PC-9 (cell line): ENCODE measurements at regions not wholly inside any gene's neighbourhood (a gene's known extent, or its start where the extent isn't known, plus 50 kb on each side); places are given as distances from the start of the nearest gene placed in this dataset.

Experiments used
- BruUV-seq: library from RNA; stranded (reverse); fragments of 400-500 nt; replicated peaks from 2 replicates; lab custom pipeline; 2021; lab: Mats Ljungman, UMichigan
- CTCF ChIA-PET: fragments of 300-600 bp; sonication (Branson Sonifier 250); formaldehyde crosslinking; loops from one replicate; lab custom pipeline; 2022; ENCODE audit warnings: antibody characterized with exemption; lab: Charles Lee
- POLR2A ChIA-PET: fragments of 300-600 bp; sonication (Branson Sonifier 250); formaldehyde crosslinking; loops from one replicate; lab custom pipeline; 2022; ENCODE audit warnings: antibody characterized with exemption; ENCODE audit not compliant: unreplicated experiment; lab: Charles Lee
- DNase-seq, 2 experiments: peaks; one replicate each; pipeline versions ENCODE4 v3.0.0 to v3.0.0-alpha.2; 2015 to 2022; ENCODE audit warnings: mixed read lengths in 1 of 2
- H2AFZ ChIP-seq: fragments of 200-600 bp; sonication (generic); 2 replicates; pipeline ENCODE4 v1.8.1; 2017; ENCODE audit warnings: antibody characterized with exemption
- H3F3A ChIP-seq: fragments of 200-600 bp; sonication (generic); 2 replicates; pipeline ENCODE4 v1.8.1; 2017; ENCODE audit warnings: antibody characterized with exemption, mild to moderate bottlenecking, low read depth; ENCODE audit not compliant: insufficient read depth
- H3K27ac ChIP-seq: fragments of 200-600 bp; sonication (generic); 2 replicates; pipeline ENCODE4 v1.6.1; 2016; ENCODE audit warnings: mixed run types
- H3K27me3 ChIP-seq: fragments of 200-600 bp; sonication (generic); 2 replicates; pipeline ENCODE4 v1.6.1; 2016; ENCODE audit warnings: low read depth, mixed run types; ENCODE audit not compliant: insufficient read depth
- H3K36me3 ChIP-seq: fragments of 200-600 bp; sonication (generic); 2 replicates; pipeline ENCODE4 v1.6.1; 2016; ENCODE audit warnings: low read depth, mixed run types
- H3K4me1 ChIP-seq: fragments of 200-600 bp; sonication (generic); replicated peaks from 2 replicates; pipeline ENCODE4 v1.6.1; 2016; ENCODE audit warnings: mixed run types; ENCODE audit not compliant: insufficient read depth
- H3K4me2 ChIP-seq: fragments of 200-600 bp; sonication (generic); 2 replicates; pipeline ENCODE4 v1.6.1; 2017; ENCODE audit warnings: mixed run types
- H3K4me3 ChIP-seq: fragments of 200-600 bp; sonication (generic); 2 replicates; pipeline ENCODE4 v1.6.1; 2016; ENCODE audit warnings: mixed run types
- H3K79me2 ChIP-seq: fragments of 200-600 bp; sonication (generic); 2 replicates; pipeline ENCODE4 v1.6.1; 2017; ENCODE audit warnings: low read depth, mixed run types
- H3K9me2 ChIP-seq: fragments of 200-600 bp; sonication (generic); 2 replicates; pipeline ENCODE4 v1.8.1; 2017; ENCODE audit warnings: mild to moderate bottlenecking; ENCODE audit not compliant: insufficient read depth
- H3K9me3 ChIP-seq: fragments of 200-600 bp; sonication (generic); 2 replicates; pipeline ENCODE4 v1.8.1; 2016; ENCODE audit warnings: low read depth; ENCODE audit not compliant: insufficient read depth
- H4K20me1 ChIP-seq: fragments of 200-600 bp; sonication (generic); 2 replicates; pipeline ENCODE4 v1.8.1; 2017; ENCODE audit not compliant: insufficient read depth
- CTCF ChIP-seq: fragments of 200-600 bp; sonication (generic); conservative IDR thresholded peaks from 2 replicates; pipeline ENCODE4 v1.6.1; 2017; ENCODE audit warnings: mixed run types, antibody characterized with exemption, mild to moderate bottlenecking, moderate library complexity
- EZH2 ChIP-seq: fragments of 200-600 bp; sonication (generic); IDR thresholded peaks from 2 replicates; pipeline ENCODE4 v1.8.0; 2017; ENCODE audit warnings: antibody characterized with exemption, low read depth
- intact Hi-C: fragments of 100-400 bp; cut with micrococcal nuclease; formaldehyde crosslinking; loops from one replicate; pipeline ENCODE4 v1.10.0; 2022; ENCODE audit not compliant: unreplicated experiment

GRCh38 chr6:74720923-74721322 lies 484.9 kb downstream of the COL12A1 start:
- no peak for TF ChIP-seq EZH2
- TF ChIP-seq CTCF = no peak
- no peak for DNase-seq

GRCh38 chr6:74717591-74717990 lies 488.3 kb downstream of the COL12A1 start:
- ChIA-PET CTCF (no interaction called here), POLR2A (no interaction called here)
- H3K4me2 ChIP-seq = no peak overlapping the region
- TF ChIP-seq EZH2 (no peak), CTCF (no peak)
- H3K9me3 ChIP-seq = no peaks in the 10 kb centered on the region; the same call in 1 of the 2 replicates
- intact Hi-C loops = no loop called here
- no peaks in the 10 kb centered on the region for H3K36me3 ChIP-seq
- no peak for DNase-seq
- no peaks in the 10 kb centered on the region for H3F3A ChIP-seq
- no peaks in the 10 kb centered on the region for H3K27me3 ChIP-seq
- H3K9me2 ChIP-seq = no peaks in the 10 kb centered on the region
- H4K20me1 ChIP-seq = no peaks in the 10 kb centered on the region
- no TSS peak for BruUV-seq
- H3K4me1 ChIP-seq = no peaks in the 10 kb centered on the region
- H3K4me3 ChIP-seq = no peak overlapping the region
- H3K27ac ChIP-seq = no peak overlapping the region
- H2AFZ ChIP-seq = no peak overlapping the region
- H3K79me2 ChIP-seq = no peaks in the 10 kb centered on the region

More at GRCh38 chr6:74720923-74721322, 484.9 kb downstream of the COL12A1 start:
- ChIA-PET CTCF (no interaction called here), POLR2A (no interaction called here)
- Histone ChIP-seq H3K36me3 (no peaks in the 10 kb centered on the region), H3K4me3 (no peak overlapping the region), H3F3A (no peaks in the 10 kb centered on the region), H3K4me1 (no peaks in the 10 kb centered on the region), H3K4me2 (no peak overlapping the region), H4K20me1 (no peaks in the 10 kb centered on the region), H3K79me2 (no peaks in the 10 kb centered on the region), H3K9me3 (no peaks in the 10 kb centered on the region; the same call in 1 of the 2 replicates), H2AFZ (no peak overlapping the region), H3K27me3 (no peaks in the 10 kb centered on the region), H3K27ac (no peak overlapping the region), H3K9me2 (no peaks in the 10 kb centered on the region)
- BruUV-seq = no TSS peak
- intact Hi-C loops = no loop called here

GRCh38 chr6:74715355-74716085 lies 490.3 kb downstream of the COL12A1 start:
- intact Hi-C loops = no loop called here
- Histone ChIP-seq H3K27me3 (no peaks in the 10 kb centered on the region), H3K9me2 (no peaks in the 10 kb centered on the region), H3K36me3 (no peaks in the 10 kb centered on the region), H4K20me1 (no peaks in the 10 kb centered on the region), H3K9me3 (no peaks in the 10 kb centered on the region; the same call in 1 of the 2 replicates), H3F3A (no peaks in the 10 kb centered on the region), H2AFZ (no peak overlapping the region), H3K27ac (no peak overlapping the region), H3K79me2 (no peaks in the 10 kb centered on the region), H3K4me1 (no peaks in the 10 kb centered on the region), H3K4me2 (no peak overlapping the region), H3K4me3 (no peak overlapping the region)
- BruUV-seq = no TSS peak
- ChIA-PET POLR2A (no interaction called here), CTCF (no interaction called here)
- DNase-seq = no peak
- no peak for TF ChIP-seq CTCF
